RWPE1 (cell line): ENCODE measurements at regions not wholly inside any gene's neighbourhood (a gene's known extent, or its start where the extent isn't known, plus 50 kb on each side); places are given as distances from the start of the nearest gene placed in this dataset.

ENCODE experiments used
- CTCF ChIA-PET: fragments of 350-600 bp; sonication (Branson Sonifier 250); formaldehyde crosslinking; extraction: SDS; loops from one replicate; lab custom pipeline; 2021; lab: Yijun Ruan, JAX
- POLR2A ChIA-PET: fragments of 400-600 bp; formaldehyde crosslinking; extraction: SDS; loops from one replicate; lab custom pipeline; 2020; ENCODE audit warnings: antibody characterized with exemption; ENCODE audit not compliant: low non-redundant PET; lab: Yijun Ruan, JAX
- DNase-seq: peaks from one replicate; pipeline ENCODE4 v3.0.0; 2012; ENCODE audit warnings: low spot score
- H3K27ac ChIP-seq: fragments of 450-650 bp; 2 replicates; pipeline ENCODE4 v1.5.1; 2017
- TF ChIP-seq, protein P1 (sequence below): fragments of 450-650 bp; conservative IDR thresholded peaks from 2 replicates; pipeline ENCODE4 v1.5.1; 2017; ENCODE audit warnings: low read depth, mild to moderate bottlenecking

DNA sequence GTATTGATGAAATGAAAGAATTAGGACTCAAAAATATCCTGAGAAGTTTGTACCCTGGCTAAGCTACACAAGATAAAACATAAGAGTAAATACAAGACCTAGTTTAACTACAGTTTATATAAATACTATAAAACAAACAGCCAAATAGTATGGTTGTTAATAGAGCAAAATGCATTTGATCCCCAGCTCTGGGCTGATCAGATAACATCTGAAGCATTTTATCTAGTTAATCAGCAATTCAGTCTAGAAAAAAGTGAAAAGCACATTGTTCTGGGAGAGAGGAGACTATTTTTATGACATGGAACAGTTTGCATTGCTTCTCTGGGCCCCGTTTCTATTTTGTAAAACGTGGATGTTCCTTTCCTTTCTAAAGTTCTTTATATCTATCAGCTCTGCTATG, 139.6 kb upstream of the RORB start:
- ChIA-PET CTCF (interaction anchor here (0.7 to 0.9 kb wide), 2 partner anchors 692 to 1157 kb away, joined by 3 read pairs; no protein-coding TSS in a partner anchor), POLR2A (no interaction called here)
- TF ChIP-seq, protein P1, sequence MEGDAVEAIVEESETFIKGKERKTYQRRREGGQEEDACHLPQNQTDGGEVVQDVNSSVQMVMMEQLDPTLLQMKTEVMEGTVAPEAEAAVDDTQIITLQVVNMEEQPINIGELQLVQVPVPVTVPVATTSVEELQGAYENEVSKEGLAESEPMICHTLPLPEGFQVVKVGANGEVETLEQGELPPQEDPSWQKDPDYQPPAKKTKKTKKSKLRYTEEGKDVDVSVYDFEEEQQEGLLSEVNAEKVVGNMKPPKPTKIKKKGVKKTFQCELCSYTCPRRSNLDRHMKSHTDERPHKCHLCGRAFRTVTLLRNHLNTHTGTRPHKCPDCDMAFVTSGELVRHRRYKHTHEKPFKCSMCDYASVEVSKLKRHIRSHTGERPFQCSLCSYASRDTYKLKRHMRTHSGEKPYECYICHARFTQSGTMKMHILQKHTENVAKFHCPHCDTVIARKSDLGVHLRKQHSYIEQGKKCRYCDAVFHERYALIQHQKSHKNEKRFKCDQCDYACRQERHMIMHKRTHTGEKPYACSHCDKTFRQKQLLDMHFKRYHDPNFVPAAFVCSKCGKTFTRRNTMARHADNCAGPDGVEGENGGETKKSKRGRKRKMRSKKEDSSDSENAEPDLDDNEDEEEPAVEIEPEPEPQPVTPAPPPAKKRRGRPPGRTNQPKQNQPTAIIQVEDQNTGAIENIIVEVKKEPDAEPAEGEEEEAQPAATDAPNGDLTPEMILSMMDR = no peak
- no peak for DNase-seq
- H3K27ac ChIP-seq = no peak overlapping the region

DNA sequence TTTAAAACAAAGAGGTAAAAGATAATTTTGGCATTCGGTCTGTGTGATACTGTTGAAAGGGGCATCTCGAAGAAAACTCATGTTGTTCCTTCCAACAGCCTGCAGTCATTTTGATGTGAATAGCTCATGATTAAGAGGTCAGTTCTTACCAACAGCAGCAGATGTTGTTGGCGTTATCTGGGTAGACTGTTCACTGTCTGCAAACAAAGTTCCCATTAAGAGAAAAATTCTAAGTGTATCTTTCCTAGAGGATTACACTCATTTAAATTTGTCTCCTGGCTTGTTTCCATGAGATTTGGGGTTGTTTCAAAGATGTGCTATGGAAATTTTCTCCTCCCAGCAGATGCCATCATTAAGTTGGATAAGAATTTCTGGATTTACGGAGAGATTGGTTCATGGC, 138.2 kb upstream of the RORB start:
- no peak overlapping the region for H3K27ac ChIP-seq
- POLR2A ChIA-PET = no interaction called here
- TF ChIP-seq, protein P1 = no peak
- CTCF ChIA-PET = interaction anchor here (0.5 kb wide), 1 partner anchor 849 kb away, joined by 3 read pairs; no protein-coding TSS in a partner anchor
- no peak for DNase-seq

DNA sequence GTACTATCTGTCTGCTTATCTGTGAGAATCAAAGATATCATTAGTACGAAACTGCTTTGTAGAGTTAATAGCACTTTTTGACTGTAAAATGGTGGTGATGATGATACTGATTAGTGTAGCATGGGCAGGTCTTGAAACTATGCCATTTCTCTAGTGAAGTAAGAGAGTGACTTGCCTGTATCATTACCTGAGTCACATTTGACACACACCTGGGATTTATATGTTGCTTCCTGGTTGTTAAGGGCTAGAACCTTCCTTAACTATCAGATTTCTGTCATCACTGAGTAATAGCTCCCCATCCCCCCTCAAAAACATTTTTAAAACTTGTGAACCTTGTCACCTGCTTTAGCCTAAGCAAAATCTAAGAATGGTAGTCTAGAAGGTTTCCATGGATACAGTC, 135.6 kb upstream of the RORB start:
- ChIA-PET POLR2A (no interaction called here), CTCF (no interaction called here)
- no peak for DNase-seq
- TF ChIP-seq, protein P1 = no peak
- no peak overlapping the region for H3K27ac ChIP-seq

DNA sequence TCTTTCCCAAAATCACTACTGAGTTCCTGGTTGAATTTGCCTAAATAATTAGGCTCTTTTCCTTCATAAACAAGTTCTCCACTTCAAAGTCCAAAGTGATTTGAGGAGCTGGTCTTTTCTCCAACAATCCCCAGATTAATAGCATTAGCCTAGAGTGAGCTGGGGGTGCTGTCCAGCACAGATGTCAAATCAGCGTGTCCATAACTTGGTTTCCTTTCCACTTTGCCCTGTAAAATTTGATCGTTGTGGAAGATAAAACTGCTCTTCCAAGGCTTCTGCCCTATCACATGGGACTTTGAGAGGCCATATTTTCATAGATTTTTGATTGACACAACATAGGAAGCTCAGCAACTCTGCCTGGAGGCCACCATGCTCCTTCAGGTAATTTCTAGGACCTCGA, 134.7 kb upstream of the RORB start:
- POLR2A ChIA-PET = no interaction called here
- CTCF ChIA-PET = no interaction called here

DNA sequence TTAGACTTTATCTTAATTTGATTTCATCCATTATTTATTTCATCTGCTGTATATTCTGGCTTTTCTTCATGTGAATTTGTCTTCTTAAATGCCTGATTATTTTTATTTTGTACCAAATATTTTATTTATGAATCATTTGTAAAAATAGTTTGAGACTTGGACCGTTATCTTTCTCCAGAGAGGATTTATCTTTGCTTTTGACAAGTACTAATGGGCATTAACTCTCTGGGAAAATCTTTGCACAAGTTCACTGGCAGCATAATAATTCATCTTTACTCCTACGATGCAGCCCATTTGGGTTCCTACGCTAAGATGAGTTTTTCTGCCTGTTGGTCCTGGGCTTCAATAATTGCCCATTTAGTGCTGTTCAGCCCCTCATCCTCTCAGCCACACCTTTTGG, 131.0 kb upstream of the RORB start:
- POLR2A ChIA-PET = no interaction called here
- H3K27ac ChIP-seq = no peak overlapping the region
- no peak for DNase-seq
- TF ChIP-seq, protein P1 = no peak
- CTCF ChIA-PET = no interaction called here

More for the DNA sequence above, 134.7 kb upstream of the RORB start:
- no peak for DNase-seq
- H3K27ac ChIP-seq = no peak overlapping the region
- TF ChIP-seq, protein P1 = no peak

DNA sequence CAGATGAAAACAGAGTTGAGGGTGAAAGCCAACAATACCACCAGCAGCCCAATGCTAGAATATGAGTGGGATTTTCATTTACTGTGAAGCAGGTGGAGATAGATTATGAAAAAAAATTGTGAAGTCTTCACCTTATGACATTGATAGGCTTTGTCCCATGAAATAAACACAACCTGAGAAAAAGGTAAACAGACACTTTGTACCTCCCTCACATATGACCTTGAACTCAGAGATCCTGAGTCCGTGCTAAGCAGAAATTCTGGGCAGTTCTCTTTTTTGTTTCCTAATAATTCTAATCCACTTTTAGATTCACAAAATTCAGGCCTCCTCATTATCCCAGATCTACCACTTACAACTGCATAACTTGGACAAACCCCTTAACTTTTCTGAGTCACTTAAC, 127.3 kb upstream of the RORB start:
- no peak overlapping the region for H3K27ac ChIP-seq
- TF ChIP-seq, protein P1 = no peak
- ChIA-PET POLR2A (no interaction called here), CTCF (no interaction called here)
- no peak for DNase-seq
